HEK293 (cell line): ENCODE measurements at regions not wholly inside any gene's neighbourhood (a gene's known extent, or its start where the extent isn't known, plus 50 kb on each side); places are given as distances from the start of the nearest gene placed in this dataset.
A peak's percentile ranks its signal among the peaks of the same experiment; 100 is the strongest.
"Not testable (repeated sequence)": the region's sequence is repeated elsewhere in the genome, so short reads cannot be mapped to it uniquely, and the experiment has no call there.

Experiments used
- CTCF ChIA-PET: fragments of 350-600 bp; formaldehyde crosslinking; extraction: SDS; loops from one replicate; lab custom pipeline; 2021; ENCODE audit warnings: antibody characterized with exemption; lab: Yijun Ruan, JAX
- POLR2A ChIA-PET: fragments of 300-600 bp; formaldehyde crosslinking; extraction: SDS; loops from one replicate; lab custom pipeline; 2020; ENCODE audit warnings: antibody characterized with exemption, inconsistent platforms; lab: Yijun Ruan, JAX
- H3K27ac ChIP-seq: fragments of 200-500 bp; sonication (Bioruptor generic); 2 replicates; pipeline ENCODE4 v1.5.1; 2014; ENCODE audit warnings: low read depth, low read length, control low read depth, inconsistent platforms; ENCODE audit errors: extremely low read depth
- H3K36me3 ChIP-seq, 2 experiments: fragments of 200-500 bp in 1 of 2; sonication (Bioruptor generic) in 1 of 2; 1 replicate in 1 of 2; 2 replicates in 1 of 2; pipeline ENCODE4 v1.5.1; 2014 to 2017; ENCODE audit warnings: inconsistent platforms in 2 of 2, low read length in 2 of 2; ENCODE audit not compliant: control insufficient read depth in 2 of 2, insufficient read depth in 1 of 2
- H3K4me1 ChIP-seq: fragments of 200-500 bp; sonication (Bioruptor generic); 2 replicates; pipeline ENCODE4 v1.5.1; 2014; ENCODE audit warnings: mild to moderate bottlenecking, low read length, inconsistent platforms; ENCODE audit not compliant: control insufficient read depth, insufficient read depth
- H3K4me3 ChIP-seq: 2 replicates; pipeline ENCODE4 v1.5.1; 2011; ENCODE audit warnings: low read depth, mild to moderate bottlenecking, control low read depth, low read length, moderate library complexity
- H3K9me3 ChIP-seq: fragments of 200-500 bp; sonication (Bioruptor generic); 2 replicates; pipeline ENCODE4 v1.5.1; 2014; ENCODE audit warnings: low read depth, low read length, inconsistent platforms; ENCODE audit not compliant: control insufficient read depth, insufficient read depth
- GLI4 ChIP-seq: fragments of 450-650 bp; formaldehyde crosslinking; IDR thresholded peaks from 2 replicates; pipeline ENCODE4 v1.5.1; 2016; ENCODE audit warnings: missing biosample characterization, missing genetic modification characterization
- HOXA7 ChIP-seq: sonication (generic); formaldehyde crosslinking; IDR thresholded peaks from 2 replicates; pipeline ENCODE4 v1.8.1; 2022; ENCODE audit warnings: missing genetic modification reagents, borderline replicate concordance
- MYNN ChIP-seq: fragments of 450-650 bp; formaldehyde crosslinking; IDR thresholded peaks from 2 replicates; pipeline ENCODE4 v1.5.1; 2016; ENCODE audit warnings: missing biosample characterization, missing genetic modification characterization, borderline replicate concordance
- SALL2 ChIP-seq: fragments of 450-650 bp; formaldehyde crosslinking; IDR thresholded peaks from 2 replicates; pipeline ENCODE4 v1.5.0; 2017; ENCODE audit warnings: missing biosample characterization, mild to moderate bottlenecking, missing genetic modification characterization, borderline replicate concordance
- ZBTB8A ChIP-seq: fragments of 450-650 bp; formaldehyde crosslinking; IDR thresholded peaks from 2 replicates; pipeline ENCODE4 v1.5.1; 2016; ENCODE audit warnings: missing biosample characterization, missing genetic modification characterization
- ZFP37 ChIP-seq: fragments of 450-650 bp; formaldehyde crosslinking; IDR thresholded peaks from 2 replicates; pipeline ENCODE4 v1.5.1; 2016; ENCODE audit warnings: missing biosample characterization, missing genetic modification characterization
- ZFP69B ChIP-seq: fragments of 450-650 bp; formaldehyde crosslinking; IDR thresholded peaks from 2 replicates; pipeline ENCODE4 v1.5.1; 2016; ENCODE audit warnings: missing biosample characterization, missing genetic modification characterization
- ZNF184 ChIP-seq: fragments of 450-650 bp; IDR thresholded peaks from 2 replicates; pipeline ENCODE4 v1.5.1; 2018; ENCODE audit warnings: missing biosample characterization, mild to moderate bottlenecking, missing genetic modification characterization
- ZNF266 ChIP-seq: fragments of 450-650 bp; formaldehyde crosslinking; IDR thresholded peaks from 2 replicates; pipeline ENCODE4 v1.5.1; 2016; ENCODE audit warnings: missing biosample characterization, missing genetic modification characterization, low read depth
- ZNF473 ChIP-seq: fragments of 450-650 bp; formaldehyde crosslinking; IDR thresholded peaks from 2 replicates; pipeline ENCODE4 v1.5.1; 2017; ENCODE audit warnings: missing biosample characterization, missing genetic modification characterization
- ZNF48 ChIP-seq: fragments of 450-650 bp; formaldehyde crosslinking; IDR thresholded peaks from 2 replicates; pipeline ENCODE4 v1.5.1; 2016; ENCODE audit warnings: missing biosample characterization, missing genetic modification characterization
- ZNF510 ChIP-seq: fragments of 450-650 bp; formaldehyde crosslinking; IDR thresholded peaks from 2 replicates; pipeline ENCODE4 v1.5.1; 2018; ENCODE audit warnings: mild to moderate bottlenecking, missing genetic modification characterization, missing biosample characterization; ENCODE audit not compliant: insufficient replicate concordance
- ZNF558 ChIP-seq: fragments of 450-650 bp; formaldehyde crosslinking; IDR thresholded peaks from 2 replicates; pipeline ENCODE4 v1.5.1; 2016; ENCODE audit warnings: missing biosample characterization, missing genetic modification characterization
- ZNF596 ChIP-seq: fragments of 450-650 bp; IDR thresholded peaks from 2 replicates; pipeline ENCODE4 v1.5.0; 2018; ENCODE audit warnings: missing biosample characterization, mild to moderate bottlenecking, missing genetic modification characterization, moderate library complexity
- ZNF776 ChIP-seq: fragments of 450-650 bp; formaldehyde crosslinking; IDR thresholded peaks from 2 replicates; pipeline ENCODE4 v1.5.0; 2017; ENCODE audit warnings: missing biosample characterization, missing genetic modification characterization, borderline replicate concordance
- TF ChIP-seq, protein P1 (sequence below): fragments of 450-650 bp; formaldehyde crosslinking; IDR thresholded peaks from 2 replicates; pipeline ENCODE4 v1.5.1; 2017; ENCODE audit warnings: missing biosample characterization, missing genetic modification characterization
- TF ChIP-seq, protein P2 (sequence below): fragments of 450-650 bp; formaldehyde crosslinking; conservative IDR thresholded peaks from 2 replicates; pipeline ENCODE4 v1.5.1; 2016; ENCODE audit warnings: low read depth, missing biosample characterization, missing genetic modification characterization
- TF ChIP-seq, protein P3 (sequence below): fragments of 450-650 bp; formaldehyde crosslinking; IDR thresholded peaks from 2 replicates; pipeline ENCODE4 v1.5.1; 2016; ENCODE audit warnings: missing biosample characterization, missing genetic modification characterization, borderline replicate concordance
- TF ChIP-seq, protein P4 (sequence below): fragments of 450-650 bp; formaldehyde crosslinking; IDR thresholded peaks from 2 replicates; pipeline ENCODE4 v1.5.1; 2017; ENCODE audit warnings: missing biosample characterization, missing genetic modification characterization
- TF ChIP-seq, protein P5 (sequence below): fragments of 450-650 bp; formaldehyde crosslinking; IDR thresholded peaks from 2 replicates; pipeline ENCODE4 v1.5.1; 2017; ENCODE audit warnings: missing biosample characterization, mild to moderate bottlenecking, missing genetic modification characterization, moderate library complexity

DNA sequence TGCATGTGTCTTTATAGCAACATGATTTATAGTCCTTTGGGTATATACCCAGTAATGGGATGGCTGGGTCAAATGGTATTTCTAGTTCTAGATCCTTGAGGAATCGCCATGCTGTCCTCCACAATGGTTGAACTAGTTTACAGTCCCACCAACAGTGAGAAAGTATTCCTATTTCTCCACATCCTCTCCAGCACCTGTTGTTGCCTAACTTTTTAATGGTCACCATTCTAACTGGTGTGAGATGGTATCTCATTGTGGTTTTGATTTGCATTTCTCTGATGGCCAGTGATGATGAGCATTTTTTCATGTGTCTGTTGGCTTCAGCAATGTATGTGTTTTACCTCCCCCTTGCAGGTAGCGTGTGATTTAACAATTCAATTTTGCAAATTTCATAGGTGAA is 496.6 kb upstream of the RGS6 start:
- POLR2A ChIA-PET, H3K4me1 ChIP-seq, H3K4me3 ChIP-seq, H3K27ac ChIP-seq, H3K9me3 ChIP-seq, CTCF ChIA-PET, H3K36me3 ChIP-seq: not testable (repeated sequence)
- peak; percentile 90 for TF ChIP-seq ZNF184 (tag by site-specific recombination)

DNA sequence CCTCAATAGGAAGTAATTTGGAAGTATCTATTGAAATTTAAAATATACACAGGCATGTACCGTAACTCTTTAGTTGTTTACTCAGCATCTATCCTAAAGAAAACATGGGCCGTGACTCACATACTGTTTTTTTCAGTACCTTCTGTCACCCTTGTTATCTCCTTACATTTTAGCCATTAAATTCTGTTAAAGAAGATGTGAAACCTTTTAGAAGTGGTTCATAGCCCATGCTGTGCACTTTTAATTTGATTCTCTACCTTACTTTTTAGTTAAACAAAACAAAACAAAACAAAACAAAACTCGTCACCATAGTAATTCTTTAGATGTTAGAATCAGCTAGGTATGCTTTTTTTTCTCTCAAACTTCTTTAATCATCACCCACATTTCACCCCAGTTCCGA is 494.4 kb upstream of the RGS6 start:
- TF ChIP-seq ZNF266 (tag by site-specific recombination), result no peak
- TF ChIP-seq ZNF596 (tag by site-specific recombination), result no peak
- no peak for TF ChIP-seq ZFP69B (tag by site-specific recombination)
- TF ChIP-seq, protein P1, sequence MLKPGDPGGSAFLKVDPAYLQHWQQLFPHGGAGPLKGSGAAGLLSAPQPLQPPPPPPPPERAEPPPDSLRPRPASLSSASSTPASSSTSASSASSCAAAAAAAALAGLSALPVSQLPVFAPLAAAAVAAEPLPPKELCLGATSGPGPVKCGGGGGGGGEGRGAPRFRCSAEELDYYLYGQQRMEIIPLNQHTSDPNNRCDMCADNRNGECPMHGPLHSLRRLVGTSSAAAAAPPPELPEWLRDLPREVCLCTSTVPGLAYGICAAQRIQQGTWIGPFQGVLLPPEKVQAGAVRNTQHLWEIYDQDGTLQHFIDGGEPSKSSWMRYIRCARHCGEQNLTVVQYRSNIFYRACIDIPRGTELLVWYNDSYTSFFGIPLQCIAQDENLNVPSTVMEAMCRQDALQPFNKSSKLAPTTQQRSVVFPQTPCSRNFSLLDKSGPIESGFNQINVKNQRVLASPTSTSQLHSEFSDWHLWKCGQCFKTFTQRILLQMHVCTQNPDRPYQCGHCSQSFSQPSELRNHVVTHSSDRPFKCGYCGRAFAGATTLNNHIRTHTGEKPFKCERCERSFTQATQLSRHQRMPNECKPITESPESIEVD (tag by site-specific recombination), result no peak
- TF ChIP-seq MYNN (tag by site-specific recombination), result no peak
- no peak for TF ChIP-seq ZNF558 (tag by site-specific recombination)
- TF ChIP-seq GLI4 (tag by site-specific recombination), result no peak
- no peak for TF ChIP-seq ZNF48 (tag by site-specific recombination)
- TF ChIP-seq HOXA7 (CRISPR knock-in tag), result no peak
- TF ChIP-seq ZFP37 (tag by site-specific recombination), result no peak
- TF ChIP-seq SALL2, result no peak
- TF ChIP-seq ZBTB8A (tag by site-specific recombination), result no peak
- no peak for TF ChIP-seq ZNF776 (tag by site-specific recombination)
- TF ChIP-seq ZNF473, result no peak
- TF ChIP-seq, protein P2, sequence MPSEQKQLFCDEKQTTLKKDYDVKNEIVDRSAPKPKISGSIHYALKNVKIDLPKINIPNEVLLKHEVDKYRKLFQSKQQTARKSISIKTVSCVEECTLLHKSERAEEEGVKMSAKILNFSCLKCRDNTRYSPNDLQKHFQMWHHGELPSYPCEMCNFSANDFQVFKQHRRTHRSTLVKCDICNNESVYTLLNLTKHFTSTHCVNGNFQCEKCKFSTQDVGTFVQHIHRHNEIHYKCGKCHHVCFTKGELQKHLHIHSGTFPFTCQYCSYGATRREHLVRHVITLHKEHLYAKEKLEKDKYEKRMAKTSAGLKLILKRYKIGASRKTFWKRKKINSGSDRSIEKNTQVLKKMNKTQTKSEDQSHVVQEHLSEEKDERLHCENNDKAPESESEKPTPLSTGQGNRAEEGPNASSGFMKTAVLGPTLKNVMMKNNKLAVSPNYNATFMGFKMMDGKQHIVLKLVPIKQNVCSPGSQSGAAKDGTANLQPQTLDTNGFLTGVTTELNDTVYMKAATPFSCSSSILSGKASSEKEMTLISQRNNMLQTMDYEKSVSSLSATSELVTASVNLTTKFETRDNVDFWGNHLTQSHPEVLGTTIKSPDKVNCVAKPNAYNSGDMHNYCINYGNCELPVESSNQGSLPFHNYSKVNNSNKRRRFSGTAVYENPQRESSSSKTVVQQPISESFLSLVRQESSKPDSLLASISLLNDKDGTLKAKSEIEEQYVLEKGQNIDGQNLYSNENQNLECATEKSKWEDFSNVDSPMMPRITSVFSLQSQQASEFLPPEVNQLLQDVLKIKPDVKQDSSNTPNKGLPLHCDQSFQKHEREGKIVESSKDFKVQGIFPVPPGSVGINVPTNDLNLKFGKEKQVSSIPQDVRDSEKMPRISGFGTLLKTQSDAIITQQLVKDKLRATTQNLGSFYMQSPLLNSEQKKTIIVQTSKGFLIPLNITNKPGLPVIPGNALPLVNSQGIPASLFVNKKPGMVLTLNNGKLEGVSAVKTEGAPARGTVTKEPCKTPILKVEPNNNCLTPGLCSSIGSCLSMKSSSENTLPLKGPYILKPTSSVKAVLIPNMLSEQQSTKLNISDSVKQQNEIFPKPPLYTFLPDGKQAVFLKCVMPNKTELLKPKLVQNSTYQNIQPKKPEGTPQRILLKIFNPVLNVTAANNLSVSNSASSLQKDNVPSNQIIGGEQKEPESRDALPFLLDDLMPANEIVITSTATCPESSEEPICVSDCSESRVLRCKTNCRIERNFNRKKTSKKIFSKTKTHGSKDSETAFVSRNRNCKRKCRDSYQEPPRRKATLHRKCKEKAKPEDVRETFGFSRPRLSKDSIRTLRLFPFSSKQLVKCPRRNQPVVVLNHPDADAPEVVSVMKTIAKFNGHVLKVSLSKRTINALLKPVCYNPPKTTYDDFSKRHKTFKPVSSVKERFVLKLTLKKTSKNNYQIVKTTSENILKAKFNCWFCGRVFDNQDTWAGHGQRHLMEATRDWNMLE, result no peak
- no peak for TF ChIP-seq ZNF510 (tag by site-specific recombination)
- TF ChIP-seq, protein P3, sequence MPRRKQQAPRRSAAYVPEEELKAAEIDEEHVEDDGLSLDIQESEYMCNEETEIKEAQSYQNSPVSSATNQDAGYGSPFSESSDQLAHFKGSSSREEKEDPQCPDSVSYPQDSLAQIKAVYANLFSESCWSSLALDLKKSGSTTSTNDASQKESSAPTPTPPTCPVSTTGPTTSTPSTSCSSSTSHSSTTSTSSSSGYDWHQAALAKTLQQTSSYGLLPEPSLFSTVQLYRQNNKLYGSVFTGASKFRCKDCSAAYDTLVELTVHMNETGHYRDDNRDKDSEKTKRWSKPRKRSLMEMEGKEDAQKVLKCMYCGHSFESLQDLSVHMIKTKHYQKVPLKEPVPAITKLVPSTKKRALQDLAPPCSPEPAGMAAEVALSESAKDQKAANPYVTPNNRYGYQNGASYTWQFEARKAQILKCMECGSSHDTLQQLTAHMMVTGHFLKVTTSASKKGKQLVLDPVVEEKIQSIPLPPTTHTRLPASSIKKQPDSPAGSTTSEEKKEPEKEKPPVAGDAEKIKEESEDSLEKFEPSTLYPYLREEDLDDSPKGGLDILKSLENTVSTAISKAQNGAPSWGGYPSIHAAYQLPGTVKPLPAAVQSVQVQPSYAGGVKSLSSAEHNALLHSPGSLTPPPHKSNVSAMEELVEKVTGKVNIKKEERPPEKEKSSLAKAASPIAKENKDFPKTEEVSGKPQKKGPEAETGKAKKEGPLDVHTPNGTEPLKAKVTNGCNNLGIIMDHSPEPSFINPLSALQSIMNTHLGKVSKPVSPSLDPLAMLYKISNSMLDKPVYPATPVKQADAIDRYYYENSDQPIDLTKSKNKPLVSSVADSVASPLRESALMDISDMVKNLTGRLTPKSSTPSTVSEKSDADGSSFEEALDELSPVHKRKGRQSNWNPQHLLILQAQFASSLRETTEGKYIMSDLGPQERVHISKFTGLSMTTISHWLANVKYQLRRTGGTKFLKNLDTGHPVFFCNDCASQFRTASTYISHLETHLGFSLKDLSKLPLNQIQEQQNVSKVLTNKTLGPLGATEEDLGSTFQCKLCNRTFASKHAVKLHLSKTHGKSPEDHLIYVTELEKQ (tag by site-specific recombination), result no peak
- TF ChIP-seq, protein P4, sequence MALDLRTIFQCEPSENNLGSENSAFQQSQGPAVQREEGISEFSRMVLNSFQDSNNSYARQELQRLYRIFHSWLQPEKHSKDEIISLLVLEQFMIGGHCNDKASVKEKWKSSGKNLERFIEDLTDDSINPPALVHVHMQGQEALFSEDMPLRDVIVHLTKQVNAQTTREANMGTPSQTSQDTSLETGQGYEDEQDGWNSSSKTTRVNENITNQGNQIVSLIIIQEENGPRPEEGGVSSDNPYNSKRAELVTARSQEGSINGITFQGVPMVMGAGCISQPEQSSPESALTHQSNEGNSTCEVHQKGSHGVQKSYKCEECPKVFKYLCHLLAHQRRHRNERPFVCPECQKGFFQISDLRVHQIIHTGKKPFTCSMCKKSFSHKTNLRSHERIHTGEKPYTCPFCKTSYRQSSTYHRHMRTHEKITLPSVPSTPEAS (tag by site-specific recombination), result no peak
- TF ChIP-seq, protein P5, sequence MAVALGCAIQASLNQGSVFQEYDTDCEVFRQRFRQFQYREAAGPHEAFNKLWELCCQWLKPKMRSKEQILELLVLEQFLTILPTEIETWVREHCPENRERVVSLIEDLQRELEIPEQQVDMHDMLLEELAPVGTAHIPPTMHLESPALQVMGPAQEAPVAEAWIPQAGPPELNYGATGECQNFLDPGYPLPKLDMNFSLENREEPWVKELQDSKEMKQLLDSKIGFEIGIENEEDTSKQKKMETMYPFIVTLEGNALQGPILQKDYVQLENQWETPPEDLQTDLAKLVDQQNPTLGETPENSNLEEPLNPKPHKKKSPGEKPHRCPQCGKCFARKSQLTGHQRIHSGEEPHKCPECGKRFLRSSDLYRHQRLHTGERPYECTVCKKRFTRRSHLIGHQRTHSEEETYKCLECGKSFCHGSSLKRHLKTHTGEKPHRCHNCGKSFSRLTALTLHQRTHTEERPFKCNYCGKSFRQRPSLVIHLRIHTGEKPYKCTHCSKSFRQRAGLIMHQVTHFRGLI (tag by site-specific recombination), result no peak
- POLR2A ChIA-PET, result no interaction called here
- Histone ChIP-seq H3K4me1 (no peaks in the 10 kb centered on the region), H3K36me3 (no peaks in the 10 kb centered on the region), H3K9me3 (no peaks in the 10 kb centered on the region), H3K27ac (no peak overlapping the region), H3K4me3 (no peak overlapping the region)
- CTCF ChIA-PET, result no interaction called here
